Astrocyte (in vitro differentiated cells and primary cell): ENCODE measurements at regions not wholly inside any gene's neighbourhood (a gene's known extent, or its start where the extent isn't known, plus 50 kb on each side); places are given as distances from the start of the nearest gene placed in this dataset.

Source experiments
- CTCF ChIP-seq: IDR thresholded peaks from 2 replicates; pipeline ENCODE4 v1.5.1; 2011; ENCODE audit warnings: low read depth, mild to moderate bottlenecking, inconsistent platforms, low read length, moderate library complexity; ENCODE audit not compliant: insufficient read depth
- EZH2 ChIP-seq: IDR thresholded peaks from 2 replicates; pipeline ENCODE4 v1.6.1; 2012; ENCODE audit warnings: mild to moderate bottlenecking, low read length, inconsistent platforms; ENCODE audit not compliant: insufficient read depth

GRCh38 chr1:37309574-37309973 lies 164.8 kb upstream of the ZC3H12A start:
- TF ChIP-seq CTCF (no peak), EZH2 (no peak)
